ENCODE measurements at regions not wholly inside any gene's neighbourhood (a gene's known extent, or its start where the extent isn't known, plus 50 kb on each side); places are given as distances from the start of the nearest gene placed in this dataset.

DNA sequence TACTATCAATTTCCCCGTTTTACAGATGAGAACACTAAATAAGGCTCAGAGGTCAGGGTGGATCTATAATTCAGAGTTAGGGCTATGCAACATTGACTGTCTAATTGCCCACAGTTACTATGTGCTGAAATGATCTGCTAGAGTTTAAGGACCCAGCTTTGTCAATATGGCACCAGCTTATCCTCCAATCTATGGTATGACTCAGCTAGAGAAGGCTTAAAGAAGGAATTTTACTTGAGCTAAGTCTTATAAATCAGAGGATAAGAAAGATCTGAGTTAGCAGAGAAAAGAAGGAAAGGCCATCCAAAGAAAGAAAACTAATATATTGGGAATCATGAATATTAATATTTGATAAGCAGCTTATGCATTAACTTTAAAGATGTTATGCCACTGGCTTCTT is 78.1 kb downstream of the ASB9 start:
- DNase-seq (ENCODE audit: low read depth in 2 of 2), result no peak

DNA sequence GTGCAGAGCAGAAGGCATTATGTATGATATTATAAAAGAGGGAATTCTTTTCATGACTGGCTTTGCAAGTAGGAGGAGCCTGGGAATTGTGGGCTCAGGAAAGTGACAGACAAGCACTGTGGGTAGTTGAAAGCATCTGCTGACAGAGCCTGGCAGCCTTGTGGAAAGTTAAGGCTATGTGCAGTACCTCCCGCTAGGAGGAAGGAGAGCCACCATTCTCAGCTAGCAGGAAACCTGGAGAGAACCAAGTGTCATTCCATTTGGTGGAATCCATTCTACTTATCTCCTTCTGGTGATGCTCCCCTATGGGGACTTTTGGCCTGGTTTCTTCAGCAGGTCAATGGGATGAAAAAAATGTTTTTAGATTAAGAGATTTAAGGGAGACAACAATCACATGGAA is 81.8 kb downstream of the ASB9 start:
- no peak for DNase-seq (ENCODE audit: low read depth in 2 of 2)

DNA sequence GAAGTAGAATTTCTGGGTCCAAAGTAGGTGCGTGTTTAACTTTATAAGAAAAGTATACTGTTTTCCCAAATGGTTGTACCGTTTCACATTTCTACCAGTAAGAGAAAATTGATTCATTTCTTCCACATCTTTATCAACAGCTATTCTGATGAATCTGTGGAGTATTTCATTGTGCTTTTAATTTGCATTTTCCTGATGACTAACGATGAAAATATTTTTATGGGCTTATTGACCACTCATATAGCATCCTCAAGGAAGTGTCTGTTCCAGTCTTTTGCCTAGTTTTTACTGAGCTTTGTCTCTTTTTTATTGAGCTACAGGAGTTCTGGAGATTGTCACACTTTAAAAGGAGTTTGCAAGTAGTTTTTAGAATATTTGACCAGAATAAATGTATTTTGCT is 92.6 kb downstream of the ASB9 start:
- no peak for DNase-seq (ENCODE audit: low read depth in 2 of 2)

DNA sequence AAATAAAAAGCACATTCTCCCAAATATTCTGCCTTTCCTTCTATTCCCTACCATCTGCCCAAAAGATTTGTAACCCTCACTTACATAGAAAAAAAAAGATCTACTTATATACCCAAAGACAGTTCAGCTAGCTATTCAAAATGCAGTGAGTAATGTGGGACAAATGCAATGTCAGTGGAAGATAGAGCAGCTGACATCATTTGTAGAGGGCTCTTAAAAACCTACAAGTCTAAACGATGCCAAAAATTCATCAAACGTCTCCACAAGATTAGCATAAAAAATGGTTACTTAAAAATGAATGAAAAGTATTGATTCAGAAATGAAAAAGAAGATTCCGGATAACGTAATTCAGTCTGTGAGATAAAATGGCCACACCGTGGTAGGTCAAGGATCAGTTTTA is 96.5 kb downstream of the ASB9 start:
- DNase-seq (ENCODE audit: low read depth in 2 of 2), result no peak

DNA sequence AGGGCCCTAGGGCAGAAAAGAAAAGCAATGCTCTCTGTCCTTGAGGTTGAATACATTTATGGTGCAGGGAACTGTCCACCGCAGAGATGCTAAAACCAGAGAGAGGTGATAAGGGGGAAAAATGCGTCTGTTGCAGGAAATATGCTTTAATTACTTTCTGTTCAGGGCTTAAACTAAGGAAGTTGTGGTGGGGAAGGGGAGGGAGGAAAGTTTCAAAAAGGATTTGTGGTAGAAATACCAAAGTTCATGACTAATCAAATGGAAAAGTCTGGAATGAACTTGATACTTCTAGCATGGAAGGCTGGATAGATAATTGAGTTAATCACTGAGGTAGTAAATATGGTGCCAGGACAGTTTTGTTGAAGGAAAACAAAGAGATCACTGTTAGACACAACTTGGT is 99.0 kb downstream of the ASB9 start:
- no peak for DNase-seq (ENCODE audit: low read depth in 2 of 2)

DNA sequence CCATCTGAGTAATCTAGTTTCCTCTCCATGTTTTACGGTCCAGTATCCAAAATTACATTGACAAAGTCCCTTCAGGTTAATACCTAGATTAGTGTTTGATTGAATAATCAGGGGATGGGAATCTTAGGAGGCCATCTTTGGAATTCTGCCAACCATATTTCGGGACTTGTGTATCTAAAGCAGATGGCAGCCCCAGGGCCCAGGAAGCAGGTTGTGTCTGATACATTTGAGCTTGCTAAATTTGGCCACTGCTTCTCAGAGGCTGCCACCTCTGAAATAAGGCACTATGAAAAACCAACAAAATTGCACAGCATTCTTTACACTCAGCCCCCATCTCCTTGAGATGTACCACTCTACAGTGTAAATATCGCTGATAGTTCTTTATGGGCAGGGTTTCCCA is 102.1 kb downstream of the ASB9 start:
- no peak for DNase-seq (ENCODE audit: low read depth in 2 of 2)

DNA sequence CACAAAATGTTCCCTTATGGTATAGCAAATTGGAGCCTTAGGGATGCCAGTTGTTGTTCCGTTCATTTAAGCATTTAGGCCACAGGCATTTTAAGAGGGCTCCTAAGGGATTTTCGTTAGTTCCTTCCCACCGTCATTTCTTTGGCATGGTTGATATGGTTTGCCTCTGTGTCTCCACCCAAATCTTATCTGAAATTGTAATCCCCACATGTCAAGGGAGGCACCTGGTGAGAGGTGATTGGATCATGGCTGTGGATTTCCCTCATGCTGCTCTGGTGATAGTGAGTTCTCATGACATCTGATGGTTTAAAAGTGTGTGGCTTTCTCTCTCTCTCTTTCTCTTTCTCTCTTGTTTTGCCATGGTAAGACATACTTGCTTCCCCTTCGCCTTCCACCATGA is 104.1 kb downstream of the ASB9 start:
- no peak for DNase-seq (ENCODE audit: low read depth in 2 of 2)

DNA sequence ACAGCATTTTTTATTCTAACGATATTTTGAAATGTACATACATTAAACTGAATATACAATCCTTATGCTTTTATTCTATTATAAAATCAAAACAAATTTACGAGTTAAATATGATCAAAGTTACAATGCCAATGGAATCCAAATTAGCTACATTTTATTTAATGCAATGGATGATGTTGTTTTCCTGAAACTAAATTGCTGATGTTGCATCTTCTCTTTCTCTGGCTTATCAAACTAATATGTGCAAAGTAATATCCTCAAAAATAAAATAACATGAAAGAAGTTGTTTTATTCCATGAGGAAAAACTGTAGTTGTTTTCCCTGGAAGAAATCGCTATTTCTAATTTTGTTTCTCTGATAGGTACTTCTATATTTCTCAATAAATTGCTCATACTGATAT is 106.8 kb downstream of the ASB9 start:
- no peak for DNase-seq (ENCODE audit: low read depth in 2 of 2)

DNA sequence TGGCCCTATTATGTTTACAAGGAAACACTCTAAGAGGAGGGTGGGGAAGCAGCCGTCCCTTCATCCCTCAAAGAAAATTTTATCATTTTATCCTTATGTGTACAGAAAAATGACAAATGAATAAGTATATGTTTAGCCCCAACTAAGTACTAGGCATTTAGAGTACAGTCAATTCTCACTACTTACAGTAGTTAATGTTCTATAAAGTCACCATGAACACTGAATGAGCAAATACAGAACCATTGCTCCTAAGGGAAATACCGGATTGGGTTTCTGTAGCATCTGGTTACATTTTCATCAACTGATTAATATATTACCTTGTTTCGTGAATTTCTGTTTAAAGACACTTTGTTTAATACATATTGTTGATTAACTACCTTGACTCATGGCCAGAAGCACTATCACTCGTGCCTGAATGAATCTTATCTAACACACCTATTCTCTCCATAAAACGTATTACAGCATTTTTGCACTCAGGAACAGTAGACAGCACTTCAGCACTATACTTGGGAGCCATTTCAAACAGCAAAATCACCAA is 109.3 kb downstream of the ASB9 start:
- no peak for DNase-seq (ENCODE audit: low read depth in 2 of 2)

DNA sequence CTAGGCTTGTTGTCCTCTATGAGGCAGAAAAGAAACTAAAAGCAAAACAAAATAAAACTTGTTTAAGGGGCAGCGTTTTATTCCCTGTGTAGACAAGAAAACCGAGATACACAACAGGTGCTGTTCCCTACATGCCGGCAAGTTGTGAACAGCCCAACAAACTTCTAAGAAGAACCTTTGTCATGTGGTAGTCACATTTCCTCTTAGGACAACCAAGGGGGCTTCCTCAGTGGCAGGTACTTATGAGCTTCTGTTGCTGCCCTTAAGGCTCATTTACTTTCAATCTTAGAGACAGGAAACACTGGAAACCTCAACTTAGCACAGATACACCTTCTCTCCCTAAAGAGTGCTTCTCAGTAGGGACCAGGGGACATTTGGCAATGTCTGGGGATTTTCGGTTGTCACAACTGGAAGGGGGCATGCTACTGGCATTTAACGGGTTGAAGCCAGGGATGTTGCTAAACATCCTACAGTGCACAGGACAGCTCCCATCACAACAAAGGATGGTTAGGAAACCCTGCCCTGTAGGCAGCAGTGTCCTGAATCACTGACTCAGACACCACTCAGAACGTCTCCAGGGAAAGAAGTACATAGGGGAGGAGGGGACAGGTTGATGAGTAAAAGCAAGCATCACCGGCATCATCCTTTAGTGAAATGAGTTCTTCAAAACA is 111.0 kb downstream of the ASB9 start:
- DNase-seq (ENCODE audit: low read depth in 2 of 2), result no peak

DNA sequence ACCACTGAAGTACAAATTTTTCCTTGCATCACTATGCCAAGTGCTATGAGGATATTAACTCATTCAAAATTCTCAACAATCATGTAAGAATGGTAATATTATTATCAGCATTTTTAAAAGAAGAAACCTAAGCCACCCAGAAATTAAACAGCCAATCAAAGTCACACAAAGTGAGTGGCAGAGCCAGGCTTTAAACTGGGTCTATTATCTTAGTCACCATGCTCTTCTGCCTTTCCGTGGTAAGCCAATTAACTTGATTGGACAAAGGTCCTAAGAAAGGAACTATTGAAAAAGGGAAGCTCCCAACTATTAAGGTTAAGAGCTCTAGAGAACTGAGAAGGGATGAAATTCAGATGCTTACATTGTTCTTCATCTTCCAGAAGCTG is 111.5 kb downstream of the ASB9 start:
- DNase-seq (ENCODE audit: low read depth in 2 of 2), result no peak

DNA sequence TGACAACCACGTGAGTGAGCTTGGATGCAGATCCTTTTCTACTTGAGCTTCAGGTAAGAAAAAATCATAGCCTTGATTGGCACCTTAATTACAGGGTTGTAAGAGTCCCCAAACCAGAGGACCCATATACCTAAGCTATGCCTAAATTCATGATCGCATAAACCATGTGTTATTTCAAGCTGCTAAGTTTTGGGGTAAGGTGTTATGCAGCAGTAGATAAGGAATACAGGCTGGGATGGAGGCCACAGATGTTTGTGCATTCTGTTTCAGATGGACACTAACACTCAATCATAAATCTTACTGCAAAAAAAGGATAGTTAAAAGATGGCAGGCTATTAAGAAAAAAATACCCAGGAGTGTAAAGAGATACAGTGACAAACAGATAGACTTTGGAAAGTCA is 112.3 kb downstream of the ASB9 start:
- no peak for DNase-seq (ENCODE audit: low read depth in 2 of 2)

DNA sequence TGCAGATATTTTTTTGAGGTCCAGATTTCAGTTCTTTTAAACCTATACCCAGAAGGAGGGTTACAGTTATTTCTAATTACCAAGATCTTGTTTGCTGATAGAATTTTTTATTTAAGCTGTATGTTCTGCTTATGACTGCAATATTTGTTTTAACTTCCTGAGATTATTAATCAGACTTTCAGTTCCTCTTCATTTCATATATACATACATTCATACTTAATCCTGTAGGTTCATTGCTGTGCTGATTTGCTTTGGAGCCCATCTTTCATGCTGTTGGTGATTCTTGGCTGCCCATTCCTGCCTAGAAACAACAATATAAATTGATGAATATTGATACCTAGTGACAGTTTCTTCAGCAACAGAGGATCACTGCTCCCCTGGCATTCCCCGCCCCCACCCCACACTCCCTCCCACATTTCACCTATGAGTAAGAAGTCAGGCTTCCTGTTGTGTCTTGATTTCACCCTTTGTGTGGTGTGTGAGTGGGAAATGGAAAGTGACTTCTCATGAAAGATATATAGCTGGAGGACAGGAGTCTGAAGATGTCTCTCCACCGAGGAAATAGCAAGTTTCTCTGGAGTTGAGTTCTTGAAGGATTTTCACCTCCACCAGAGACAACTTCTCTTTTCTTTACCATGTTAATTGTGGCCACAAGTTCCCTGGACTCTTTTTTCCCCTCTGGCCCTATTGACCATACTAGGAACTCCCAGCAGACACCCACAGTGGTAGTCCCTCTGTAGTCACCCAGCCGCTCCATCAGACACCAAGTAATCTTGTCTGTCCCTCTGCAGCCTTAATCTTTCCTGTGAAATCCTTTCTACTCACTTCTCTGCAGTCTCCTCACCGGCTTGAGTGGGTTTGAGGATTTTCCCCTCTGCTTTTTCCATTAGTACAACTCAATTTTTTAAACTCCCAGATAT is 118.4 kb downstream of the ASB9 start:
- DNase-seq (ENCODE audit: low read depth in 2 of 2), result peak in 1 of 2 experiments; percentile 24

DNA sequence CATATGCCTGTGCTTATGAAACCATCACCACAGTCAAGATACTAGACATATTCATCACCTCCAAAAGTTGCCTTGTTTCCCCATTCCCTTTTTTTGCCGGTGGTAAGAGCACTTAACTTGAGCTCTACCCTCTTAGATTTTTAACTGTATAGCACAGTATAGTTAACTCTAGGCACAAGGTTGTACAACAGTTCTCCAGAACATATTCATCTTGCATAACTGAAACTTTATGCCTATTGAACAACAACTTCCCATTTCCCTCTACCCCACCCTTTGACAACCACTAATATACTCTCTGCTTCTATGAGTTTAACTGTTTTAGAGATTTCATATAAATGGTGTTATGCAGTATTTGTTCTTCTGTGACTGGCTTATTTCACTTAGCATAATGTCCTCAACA is 119.3 kb downstream of the ASB9 start:
- DNase-seq (ENCODE audit: low read depth in 2 of 2), result no peak

DNA sequence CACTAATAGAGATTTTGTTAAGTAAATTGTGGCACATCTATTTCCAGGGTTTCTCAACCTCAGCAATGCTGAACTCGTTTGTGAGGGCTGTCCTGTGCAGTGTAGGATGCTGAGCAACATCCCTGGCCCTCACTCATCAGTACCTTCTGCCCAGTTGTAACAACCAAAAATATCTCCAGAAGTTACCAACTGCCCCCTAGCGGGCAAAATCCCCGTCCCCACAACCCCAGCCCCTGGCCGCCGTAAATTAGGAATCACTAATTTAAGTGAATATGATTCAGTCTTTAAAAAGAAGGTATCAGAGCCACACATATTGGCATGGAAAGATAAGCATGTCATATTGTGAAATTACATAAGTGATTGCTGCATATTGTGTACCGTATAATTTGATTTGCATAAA is 123.4 kb downstream of the ASB9 start:
- DNase-seq (ENCODE audit: low read depth in 2 of 2), result no peak

DNA sequence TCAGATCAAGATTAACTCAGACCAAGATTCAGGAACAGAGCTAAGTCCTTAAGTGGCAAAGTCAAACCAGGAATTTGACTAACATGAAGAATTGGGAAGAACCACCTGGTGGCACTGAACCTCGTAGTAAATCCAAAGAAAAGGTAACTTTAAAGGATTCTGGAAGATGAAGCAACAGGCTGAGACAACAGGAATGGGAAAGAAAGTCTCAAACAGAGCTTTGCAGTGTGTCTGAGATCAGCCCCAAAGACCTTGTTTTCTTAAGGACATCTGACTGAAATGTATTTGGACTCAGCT is 126.1 kb downstream of the ASB9 start:
- no peak for DNase-seq (ENCODE audit: low read depth in 2 of 2)

DNA sequence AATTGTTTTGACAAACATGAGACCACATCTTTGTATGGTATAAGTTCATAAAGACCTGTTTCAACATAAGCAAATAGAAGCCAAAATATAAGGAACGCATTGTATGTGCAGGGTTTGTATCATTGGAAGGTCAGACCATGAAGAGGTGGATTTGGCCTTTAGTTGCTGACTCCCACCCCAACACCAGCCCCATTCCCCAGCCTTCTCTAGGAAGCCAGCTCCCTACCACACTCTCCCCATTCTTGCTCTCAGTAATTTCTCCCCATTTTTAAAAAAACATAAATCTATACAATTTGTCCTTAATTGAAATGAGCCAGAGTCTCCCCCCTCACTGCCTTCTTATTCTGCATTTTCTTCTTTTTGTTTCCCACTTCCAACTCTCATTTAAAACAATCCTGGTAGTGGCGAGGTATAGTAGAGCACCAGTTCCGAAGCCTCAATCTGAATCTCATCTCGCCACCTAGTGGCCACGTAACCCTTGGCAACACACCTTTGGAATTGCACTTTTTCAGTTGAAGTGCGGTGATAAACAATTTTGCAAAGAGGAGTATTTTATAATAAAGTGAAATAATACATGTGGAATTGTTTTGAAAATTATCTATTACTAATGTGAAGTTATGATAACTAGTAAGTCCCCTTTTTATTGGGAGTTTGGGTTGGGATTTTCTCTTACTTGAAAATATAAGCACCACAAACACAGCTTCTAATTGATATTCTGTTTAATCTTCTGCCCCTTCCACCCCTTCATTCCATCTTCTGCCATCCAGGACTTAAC is 126.6 kb downstream of the ASB9 start:
- peak in 1 of 2 experiments; percentile 52 for DNase-seq (ENCODE audit: low read depth in 2 of 2)

DNA sequence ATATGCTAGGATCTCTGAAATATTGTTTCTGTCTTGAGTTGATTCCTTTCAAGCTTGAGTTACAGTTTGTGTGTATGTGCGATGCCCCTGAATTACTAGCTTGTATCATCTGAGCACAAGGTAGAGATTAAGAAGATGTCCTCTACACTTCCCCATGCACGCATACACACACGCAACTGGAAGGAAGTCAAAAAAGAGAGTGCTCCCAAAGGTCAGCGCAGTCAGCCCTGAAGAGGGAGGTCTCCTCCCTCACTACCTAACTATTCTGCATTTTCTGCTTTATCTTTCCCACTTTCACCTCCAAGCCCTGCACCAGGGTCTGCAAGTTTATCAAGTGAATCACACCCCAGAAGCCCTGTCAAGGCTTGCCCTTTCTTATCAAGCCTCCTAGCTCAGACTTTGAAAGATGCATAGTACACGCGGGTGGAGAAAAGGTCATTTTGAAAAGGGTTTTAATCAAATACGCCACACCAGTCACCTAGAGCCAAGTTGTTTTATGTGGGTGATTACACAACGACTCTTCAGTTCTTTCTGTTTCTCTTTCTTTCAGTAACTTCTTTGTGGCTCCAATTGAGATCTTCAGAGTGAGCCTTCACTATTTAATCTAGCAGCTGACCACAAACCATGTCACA is 127.7 kb downstream of the ASB9 start:
- no peak for DNase-seq (ENCODE audit: low read depth in 2 of 2)

DNA sequence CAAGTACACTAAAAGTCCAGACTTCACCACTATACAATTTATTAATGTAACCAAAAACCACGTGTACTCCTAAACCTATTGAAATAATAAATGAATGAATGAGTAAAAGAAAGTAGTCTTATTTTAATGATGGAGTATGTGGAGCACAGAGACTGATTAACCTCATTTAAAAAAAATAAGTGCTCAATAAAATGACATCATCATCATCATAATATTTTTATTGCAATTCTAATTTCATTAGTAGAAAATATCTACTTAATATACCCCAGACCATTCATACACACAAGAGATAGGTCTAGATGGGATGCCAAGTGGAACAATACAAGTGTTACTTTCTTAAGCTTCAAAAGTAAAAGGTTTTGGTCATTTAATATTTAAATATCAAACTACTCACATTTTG is 133.1 kb downstream of the ASB9 start:
- DNase-seq (ENCODE audit: low read depth in 2 of 2), result no peak

DNA sequence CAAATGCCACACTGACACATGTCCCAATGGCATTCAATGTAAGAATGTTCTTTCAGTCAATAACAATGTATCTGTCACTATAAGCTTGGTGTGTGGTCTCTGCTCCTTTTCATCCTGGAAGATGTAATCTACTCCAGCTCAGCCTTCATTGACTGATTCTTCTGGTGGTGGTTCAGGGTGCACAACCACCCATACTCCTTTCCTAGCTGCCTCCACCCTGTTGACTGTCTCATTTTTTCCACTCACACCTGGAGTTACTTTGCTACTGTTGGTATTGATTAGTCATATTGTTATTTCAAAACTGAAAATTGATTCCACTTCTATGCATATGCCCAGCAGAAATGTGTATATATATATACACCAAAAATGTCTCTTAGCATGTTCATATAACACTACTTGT is 140.5 kb downstream of the ASB9 start:
- no peak for DNase-seq (ENCODE audit: low read depth in 2 of 2)

DNA sequence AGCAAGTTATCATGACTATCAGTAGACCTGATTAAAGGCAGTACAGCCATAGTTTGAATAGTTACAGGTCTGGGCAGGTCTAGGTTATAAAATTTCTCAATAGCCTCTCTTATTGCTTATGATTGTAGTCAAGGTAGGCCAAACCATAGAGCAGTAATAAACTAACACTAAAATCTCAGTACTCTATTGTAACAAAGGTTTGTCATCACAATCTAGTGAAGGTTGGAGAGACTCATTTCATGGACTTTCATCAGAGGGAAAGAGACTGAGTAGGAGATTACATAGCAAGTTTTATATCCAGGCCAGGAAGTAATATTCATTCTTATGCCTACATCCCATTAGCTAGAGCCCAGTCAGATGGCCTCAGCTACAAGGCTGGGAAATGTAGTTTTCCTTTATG is 141.0 kb downstream of the ASB9 start:
- no peak for DNase-seq (ENCODE audit: low read depth in 2 of 2)

DNA sequence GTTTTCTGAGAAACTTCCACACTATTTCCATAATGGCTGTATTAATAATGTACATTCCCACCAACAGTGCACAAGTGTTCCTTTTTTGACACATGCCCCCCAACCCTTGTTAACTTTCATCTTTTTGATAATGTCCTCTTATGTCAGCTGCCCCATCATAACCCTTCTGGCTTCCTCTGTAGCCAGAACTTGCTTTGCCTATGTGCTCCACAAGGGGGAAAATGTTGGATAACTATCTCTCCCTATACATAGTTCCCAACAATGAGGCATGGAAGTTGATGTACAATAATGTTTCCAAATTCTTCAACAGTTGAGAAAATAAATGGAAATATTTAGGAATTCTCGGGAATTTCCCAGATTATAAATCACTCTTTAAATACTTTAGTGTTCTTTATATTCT is 142.9 kb downstream of the ASB9 start:
- no peak for DNase-seq (ENCODE audit: low read depth in 2 of 2)
